Inflammatory macrophage (primary cell): ENCODE measurements at regions not wholly inside any gene's neighbourhood (a gene's known extent, or its start where the extent isn't known, plus 50 kb on each side); places are given as distances from the start of the nearest gene placed in this dataset.
"Not testable (repeated sequence)": the region's sequence is repeated elsewhere in the genome, so short reads cannot be mapped to it uniquely, and the experiment has no call there.

ENCODE experiments used
- DNase-seq, 2 donors: peaks; one replicate each; pipeline ENCODE4 v3.0.0-alpha.2; 2020 to 2022

- DNase-seq = not testable (repeated sequence)
Observed at GRCh38 chr10:9453871-9454270, 1399.4 kb downstream of the GATA3 start.

GRCh38 chr10:9469663-9470205, 1415.2 kb downstream of the GATA3 start:
- DNase-seq = no peak

GRCh38 chr10:9470581-9470980, 1416.1 kb downstream of the GATA3 start:
- DNase-seq = no peak

- no peak for DNase-seq
Observed at GRCh38 chr10:9501944-9502343, 1447.5 kb downstream of the GATA3 start.

GRCh38 chr10:9504227-9504626, 1449.7 kb downstream of the GATA3 start:
- no peak for DNase-seq

- DNase-seq = no peak
Observed at GRCh38 chr10:9505546-9505945, 1451.1 kb downstream of the GATA3 start.

GRCh38 chr10:9508606-9509005, 1454.1 kb downstream of the GATA3 start:
- DNase-seq = no peak

GRCh38 chr10:9510626-9511025, 1456.1 kb downstream of the GATA3 start:
- no peak for DNase-seq

GRCh38 chr10:9515922-9516321, 1461.4 kb downstream of the GATA3 start:
- no peak for DNase-seq

- no peak for DNase-seq
Observed at GRCh38 chr10:9535744-9536143, 1481.3 kb downstream of the GATA3 start.

- no peak for DNase-seq
Observed at GRCh38 chr10:9545073-9545472, 1472.6 kb upstream of the CELF2 start.

GRCh38 chr10:9547936-9548904, 1469.5 kb upstream of the CELF2 start:
- no peak for DNase-seq

GRCh38 chr10:9550810-9551209, 1466.9 kb upstream of the CELF2 start:
- no peak for DNase-seq

- DNase-seq = no peak
Observed at GRCh38 chr10:9554321-9554720, 1463.4 kb upstream of the CELF2 start.

GRCh38 chr10:9560976-9561375, 1456.7 kb upstream of the CELF2 start:
- no peak for DNase-seq

GRCh38 chr10:9561821-9562505, 1455.7 kb upstream of the CELF2 start:
- no peak for DNase-seq

- DNase-seq = no peak
Observed at GRCh38 chr10:9577746-9578145, 1439.9 kb upstream of the CELF2 start.

GRCh38 chr10:9579110-9579705, 1438.5 kb upstream of the CELF2 start:
- DNase-seq = no peak

- DNase-seq = not testable (repeated sequence)
Observed at GRCh38 chr10:9582803-9583202, 1434.9 kb upstream of the CELF2 start.

- DNase-seq = no peak
Observed at GRCh38 chr10:9596368-9596920, 1421.2 kb upstream of the CELF2 start.

- DNase-seq = no peak
Observed at GRCh38 chr10:9602998-9603397, 1414.7 kb upstream of the CELF2 start.

GRCh38 chr10:9603972-9604371, 1413.7 kb upstream of the CELF2 start:
- DNase-seq = no peak

- no peak for DNase-seq
Observed at GRCh38 chr10:9605231-9605630, 1412.4 kb upstream of the CELF2 start.
